Astrocyte (in vitro differentiated cells and primary cell): ENCODE measurements at regions not wholly inside any gene's neighbourhood (a gene's known extent, or its start where the extent isn't known, plus 50 kb on each side); places are given as distances from the start of the nearest gene placed in this dataset.

Experiments used
- DNase-seq: peaks from one replicate; pipeline ENCODE4 v3.0.0-alpha.2; 2010; ENCODE audit warnings: low read depth
- FAIRE-seq: peaks from 2 replicates; lab custom pipeline; 2011; peaks lifted over from hg19 to GRCh38; lab: Jason Lieb, UNC
- H2AFZ ChIP-seq: 2 replicates; pipeline ENCODE4 v1.6.0; 2012; ENCODE audit warnings: low read depth, low read length, inconsistent platforms
- H3K27ac ChIP-seq: 2 replicates; pipeline ENCODE4 v1.5.1; 2011; ENCODE audit warnings: low read depth, low read length, inconsistent platforms
- H3K27me3 ChIP-seq: 2 replicates; pipeline ENCODE4 v1.6.0; 2011; ENCODE audit warnings: low read length, inconsistent platforms; ENCODE audit not compliant: insufficient read depth
- H3K36me3 ChIP-seq: 2 replicates; pipeline ENCODE4 v1.5.1; 2011; ENCODE audit warnings: low read length, inconsistent platforms; ENCODE audit not compliant: insufficient read depth
- H3K4me1 ChIP-seq: 2 replicates; pipeline ENCODE4 v1.5.1; 2011; ENCODE audit warnings: low read length, inconsistent platforms; ENCODE audit not compliant: insufficient read depth
- H3K4me2 ChIP-seq: 2 replicates; pipeline ENCODE4 v1.6.0; 2012; ENCODE audit warnings: low read length, inconsistent platforms
- H3K4me3 ChIP-seq: 2 replicates; pipeline ENCODE4 v1.5.1; 2011; ENCODE audit warnings: low read depth, mild to moderate bottlenecking, low read length, inconsistent platforms; ENCODE audit not compliant: insufficient read depth
- H3K79me2 ChIP-seq: 2 replicates; pipeline ENCODE4 v1.6.0; 2012; ENCODE audit warnings: mild to moderate bottlenecking, low read length, inconsistent platforms; ENCODE audit not compliant: insufficient read depth
- H3K9ac ChIP-seq: 2 replicates; pipeline ENCODE4 v1.6.0; 2012; ENCODE audit warnings: mild to moderate bottlenecking, low read length, inconsistent platforms
- H3K9me3 ChIP-seq: 2 replicates; pipeline ENCODE4 v1.5.1; 2012; ENCODE audit warnings: low read depth, mild to moderate bottlenecking, low read length, inconsistent platforms; ENCODE audit not compliant: insufficient read depth
- H4K20me1 ChIP-seq: 2 replicates; pipeline ENCODE4 v1.6.0; 2012; ENCODE audit warnings: low read length, inconsistent platforms; ENCODE audit not compliant: insufficient read depth
- H3K27ac Mint-ChIP-seq: one replicate; pipeline ENCODE4 v1.8.0; 2021; ENCODE audit warnings: mild to moderate bottlenecking, mixed read lengths; ENCODE audit not compliant: unreplicated experiment
- H3K27me3 Mint-ChIP-seq: one replicate; pipeline ENCODE4 v1.8.0; 2021; ENCODE audit warnings: low read depth, mixed read lengths; ENCODE audit not compliant: unreplicated experiment
- H3K36me3 Mint-ChIP-seq: one replicate; pipeline ENCODE4 v1.8.0; 2021; ENCODE audit warnings: low read depth, mixed read lengths; ENCODE audit not compliant: unreplicated experiment
- H3K4me1 Mint-ChIP-seq: one replicate; pipeline ENCODE4 v1.8.0; 2021; ENCODE audit warnings: low read depth, mixed read lengths; ENCODE audit not compliant: unreplicated experiment
- H3K4me3 Mint-ChIP-seq: one replicate; pipeline ENCODE4 v1.8.0; 2021; ENCODE audit warnings: mild to moderate bottlenecking, moderate library complexity, mixed read lengths; ENCODE audit not compliant: unreplicated experiment
- H3K9me3 Mint-ChIP-seq: one replicate; pipeline ENCODE4 v1.8.0; 2021; ENCODE audit warnings: mild to moderate bottlenecking, mixed read lengths; ENCODE audit not compliant: unreplicated experiment
- CTCF ChIP-seq: IDR thresholded peaks from 2 replicates; pipeline ENCODE4 v1.5.1; 2011; ENCODE audit warnings: low read depth, mild to moderate bottlenecking, inconsistent platforms, low read length, moderate library complexity; ENCODE audit not compliant: insufficient read depth
- EZH2 ChIP-seq: IDR thresholded peaks from 2 replicates; pipeline ENCODE4 v1.6.1; 2012; ENCODE audit warnings: mild to moderate bottlenecking, low read length, inconsistent platforms; ENCODE audit not compliant: insufficient read depth

GRCh38 chr7:142608630-142609428 lies 140.4 kb upstream of the PRSS1 start:
- no peaks in the 10 kb centered on the region for H3K27me3 ChIP-seq
- no peaks in the 10 kb centered on the region for H3K4me1 ChIP-seq
- DNase-seq (no peak), FAIRE-seq (no peak)
- no peak overlapping the region for H3K27ac ChIP-seq
- H3K9me3 ChIP-seq, result no peaks in the 10 kb centered on the region
- Mint-ChIP-seq H3K9me3 (no peaks in the 10 kb centered on the region), H3K27ac (no peak overlapping the region), H3K4me3 (no peak overlapping the region), H3K27me3 (peaks cover 6% of the 10 kb centered on the region), H3K4me1 (peaks cover 3% of the 10 kb centered on the region), H3K36me3 (no peaks in the 10 kb centered on the region)
- TF ChIP-seq EZH2 (no peak), CTCF (no peak)
- no peaks in the 10 kb centered on the region for H3K36me3 ChIP-seq
- no peak overlapping the region for H3K4me2 ChIP-seq
- H4K20me1 ChIP-seq, result no peaks in the 10 kb centered on the region
- H3K4me3 ChIP-seq, result no peak overlapping the region
- H3K79me2 ChIP-seq, result no peaks in the 10 kb centered on the region
- no peak overlapping the region for H3K9ac ChIP-seq
- H2AFZ ChIP-seq, result no peak overlapping the region

- peaks cover 6% of the 10 kb centered on the region for H3K4me1 ChIP-seq
- no peaks in the 10 kb centered on the region for H3K36me3 Mint-ChIP-seq
- H3K4me2 ChIP-seq, result no peak overlapping the region
- no peaks in the 10 kb centered on the region for H4K20me1 ChIP-seq
- H2AFZ ChIP-seq, result no peak overlapping the region
- no peak overlapping the region for H3K27ac ChIP-seq
- peaks cover 6% of the 10 kb centered on the region for H3K27me3 Mint-ChIP-seq
- TF ChIP-seq CTCF, result no peak
- TF ChIP-seq EZH2, result no peak
- H3K4me1 Mint-ChIP-seq, result peaks cover 10% of the 10 kb centered on the region
- no peaks in the 10 kb centered on the region for H3K79me2 ChIP-seq
- no peaks in the 10 kb centered on the region for H3K9me3 Mint-ChIP-seq
- no peaks in the 10 kb centered on the region for H3K9me3 ChIP-seq
- H3K36me3 ChIP-seq, result no peaks in the 10 kb centered on the region
- no peak overlapping the region for H3K4me3 Mint-ChIP-seq
- H3K27ac Mint-ChIP-seq, result no peak overlapping the region
- H3K4me3 ChIP-seq, result no peak overlapping the region
- FAIRE-seq (no peak), DNase-seq (no peak)
- H3K9ac ChIP-seq, result no peak overlapping the region
- no peaks in the 10 kb centered on the region for H3K27me3 ChIP-seq
These were observed 141.9 kb upstream of the PRSS1 start for GRCh38 chr7:142607351-142607750.

GRCh38 chr7:142606081-142606480 lies 143.2 kb upstream of the PRSS1 start:
- Histone ChIP-seq H3K79me2 (no peaks in the 10 kb centered on the region), H3K36me3 (no peaks in the 10 kb centered on the region), H3K4me3 (no peak overlapping the region), H3K27me3 (no peaks in the 10 kb centered on the region), H3K4me2 (no peak overlapping the region), H2AFZ (no peak overlapping the region), H3K9me3 (no peaks in the 10 kb centered on the region), H3K4me1 (peaks cover 11% of the 10 kb centered on the region), H3K9ac (no peak overlapping the region), H4K20me1 (no peaks in the 10 kb centered on the region), H3K27ac (no peak overlapping the region)
- TF ChIP-seq CTCF, result no peak
- H3K4me3 Mint-ChIP-seq, result no peak overlapping the region
- no peak overlapping the region for H3K27ac Mint-ChIP-seq
- DNase-seq (no peak), FAIRE-seq (no peak)
- peaks cover 11% of the 10 kb centered on the region for H3K4me1 Mint-ChIP-seq
- H3K9me3 Mint-ChIP-seq, result no peaks in the 10 kb centered on the region
- H3K27me3 Mint-ChIP-seq, result no peaks in the 10 kb centered on the region
- no peaks in the 10 kb centered on the region for H3K36me3 Mint-ChIP-seq
